ENCODE measurements at regions not wholly inside any gene's neighbourhood (a gene's known extent, or its start where the extent isn't known, plus 50 kb on each side); places are given as distances from the start of the nearest gene placed in this dataset.

- no peak for TF ChIP-seq CREB5 (CRISPR knock-in tag; IDR thresholded peaks at IDR 0.05; ENCODE audit: low read depth)
- no peak for TF ChIP-seq ZFP3 (CRISPR knock-in tag; IDR thresholded peaks at IDR 0.05)
- no peak for TF ChIP-seq ESRRG (CRISPR knock-in tag; IDR thresholded peaks at IDR 0.05)
These were observed 195.1 kb upstream of the CADM1 start (continued) for GRCh38 chr11:115699326-115699725.

DNA sequence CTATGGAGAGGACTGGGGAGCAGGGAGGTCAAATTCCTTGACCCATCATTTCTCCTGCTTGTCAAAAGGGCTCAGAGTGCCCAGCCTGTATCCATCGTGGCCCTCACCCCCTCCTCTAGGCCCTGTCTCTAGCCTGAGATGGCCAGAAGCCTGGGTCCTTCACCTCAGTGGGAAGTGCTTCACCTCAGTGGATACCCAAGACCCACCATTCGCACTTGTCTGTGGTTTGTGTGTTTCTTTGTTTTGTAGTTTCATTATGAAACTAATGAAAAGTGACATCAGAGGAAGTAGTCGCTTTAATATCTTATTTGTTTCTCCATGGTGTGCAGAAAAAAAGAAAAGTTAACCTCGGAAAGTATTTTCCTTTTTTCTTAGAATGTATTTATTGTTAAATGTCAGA, 194.0 kb upstream of the CADM1 start:
- no peak for ATAC-seq

GRCh38 chr11:115696563-115696962, 192.3 kb upstream of the CADM1 start:
- no peak for ATAC-seq
- TF ChIP-seq SNAI2 (CRISPR knock-in tag; IDR thresholded peaks at IDR 0.05): no peak
- TF ChIP-seq TSHZ2 (CRISPR knock-in tag; IDR thresholded peaks at IDR 0.05): no peak
- TF ChIP-seq CREB5 (CRISPR knock-in tag; IDR thresholded peaks at IDR 0.05; ENCODE audit: low read depth): no peak
- TF ChIP-seq PPARA (CRISPR knock-in tag; IDR thresholded peaks at IDR 0.05; ENCODE audit: borderline replicate concordance): no peak
- TF ChIP-seq CSDC2 (CRISPR knock-in tag; IDR thresholded peaks at IDR 0.05): no peak
- no peak for TF ChIP-seq ESRRG (CRISPR knock-in tag; IDR thresholded peaks at IDR 0.05)
- no peak for TF ChIP-seq ZFP3 (CRISPR knock-in tag; IDR thresholded peaks at IDR 0.05)
- no peak for TF ChIP-seq OSR1 (CRISPR knock-in tag; IDR thresholded peaks at IDR 0.05)

More for the DNA sequence above, 194.0 kb upstream of the CADM1 start:
- TF ChIP-seq ZFP30 (CRISPR knock-in tag; IDR thresholded peaks at IDR 0.05) (no peak), GLIS3 (CRISPR knock-in tag; IDR thresholded peaks at IDR 0.05) (no peak), PATZ1 (CRISPR knock-in tag; IDR thresholded peaks at IDR 0.05; ENCODE audit: borderline replicate concordance) (no peak), CSDC2 (CRISPR knock-in tag; IDR thresholded peaks at IDR 0.05) (no peak), CREB5 (CRISPR knock-in tag; IDR thresholded peaks at IDR 0.05; ENCODE audit: low read depth) (no peak), BACH2 (CRISPR knock-in tag; IDR thresholded peaks at IDR 0.05; ENCODE audit: borderline replicate concordance) (no peak), PPARA (CRISPR knock-in tag; IDR thresholded peaks at IDR 0.05; ENCODE audit: borderline replicate concordance) (no peak), RARB (CRISPR knock-in tag; IDR thresholded peaks at IDR 0.05) (no peak), TOX (CRISPR knock-in tag; IDR thresholded peaks at IDR 0.05; ENCODE audit: borderline replicate concordance) (no peak), ZNF565 (CRISPR knock-in tag; conservative IDR thresholded peaks at IDR 0.05; ENCODE audit: low read depth) (no peak), ZNF8 (CRISPR knock-in tag; IDR thresholded peaks at IDR 0.05) (no peak), ZC3H10 (CRISPR knock-in tag; IDR thresholded peaks at IDR 0.05) (no peak), ISL1 (CRISPR knock-in tag; IDR thresholded peaks at IDR 0.05) (no peak), SNAI2 (CRISPR knock-in tag; IDR thresholded peaks at IDR 0.05) (no peak), TSHZ2 (CRISPR knock-in tag; IDR thresholded peaks at IDR 0.05) (no peak), ARNTL (CRISPR knock-in tag; IDR thresholded peaks at IDR 0.05; ENCODE audit: borderline replicate concordance, low read depth) (no peak), ZNF70 (CRISPR knock-in tag; IDR thresholded peaks at IDR 0.05) (no peak), ESRRG (CRISPR knock-in tag; IDR thresholded peaks at IDR 0.05) (no peak), ZFP3 (CRISPR knock-in tag; IDR thresholded peaks at IDR 0.05) (no peak)
- TF ChIP-seq, protein P1, sequence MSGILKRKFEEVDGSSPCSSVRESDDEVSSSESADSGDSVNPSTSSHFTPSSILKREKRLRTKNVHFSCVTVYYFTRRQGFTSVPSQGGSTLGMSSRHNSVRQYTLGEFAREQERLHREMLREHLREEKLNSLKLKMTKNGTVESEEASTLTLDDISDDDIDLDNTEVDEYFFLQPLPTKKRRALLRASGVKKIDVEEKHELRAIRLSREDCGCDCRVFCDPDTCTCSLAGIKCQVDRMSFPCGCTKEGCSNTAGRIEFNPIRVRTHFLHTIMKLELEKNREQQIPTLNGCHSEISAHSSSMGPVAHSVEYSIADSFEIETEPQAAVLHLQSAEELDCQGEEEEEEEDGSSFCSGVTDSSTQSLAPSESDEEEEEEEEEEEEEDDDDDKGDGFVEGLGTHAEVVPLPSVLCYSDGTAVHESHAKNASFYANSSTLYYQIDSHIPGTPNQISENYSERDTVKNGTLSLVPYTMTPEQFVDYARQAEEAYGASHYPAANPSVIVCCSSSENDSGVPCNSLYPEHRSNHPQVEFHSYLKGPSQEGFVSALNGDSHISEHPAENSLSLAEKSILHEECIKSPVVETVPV (CRISPR knock-in tag; IDR thresholded peaks at IDR 0.05): no peak
